HK-2 (cell line): ENCODE measurements at regions not wholly inside any gene's neighbourhood (a gene's known extent, or its start where the extent isn't known, plus 50 kb on each side); places are given as distances from the start of the nearest gene placed in this dataset.
A peak's percentile ranks its signal among the peaks of the same experiment; 100 is the strongest.
"Not testable (repeated sequence)": the region's sequence is repeated elsewhere in the genome, so short reads cannot be mapped to it uniquely, and the experiment has no call there.

Experiments used
- DNase-seq: peaks from one replicate; pipeline ENCODE4 v3.0.0-alpha.2; 2018; ENCODE audit not compliant: unreplicated experiment

DNA sequence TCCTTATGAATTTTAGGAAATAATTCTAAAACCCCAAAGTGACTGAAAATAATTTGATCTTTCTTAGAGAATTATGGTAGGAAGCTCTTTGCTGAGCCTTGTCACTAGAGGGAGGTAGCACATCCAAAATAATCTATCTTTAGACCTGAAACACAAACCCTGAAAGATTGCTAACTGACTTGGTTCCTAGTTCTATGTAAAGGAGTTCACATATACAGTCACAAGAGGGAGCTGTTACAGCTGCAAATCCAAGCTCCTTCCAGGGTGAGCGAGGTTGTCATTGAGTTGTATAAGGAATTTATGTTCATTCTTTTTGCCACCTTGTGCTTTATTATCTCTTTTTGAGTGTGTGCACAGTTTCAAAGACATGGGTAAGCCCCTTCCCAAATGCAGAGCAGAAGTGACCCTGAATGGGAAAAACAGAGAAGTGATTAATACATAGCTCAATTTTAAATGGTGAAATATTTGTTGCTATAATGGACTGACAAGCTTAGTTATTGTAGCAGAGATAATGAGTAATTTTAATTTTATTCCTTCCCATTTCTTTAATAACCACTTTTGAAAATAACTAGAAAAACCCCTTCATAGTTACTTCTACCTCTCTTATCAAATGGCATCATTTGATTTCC lies 387.9 kb downstream of the DAD1 start:
- peak; percentile 3 for DNase-seq

DNA sequence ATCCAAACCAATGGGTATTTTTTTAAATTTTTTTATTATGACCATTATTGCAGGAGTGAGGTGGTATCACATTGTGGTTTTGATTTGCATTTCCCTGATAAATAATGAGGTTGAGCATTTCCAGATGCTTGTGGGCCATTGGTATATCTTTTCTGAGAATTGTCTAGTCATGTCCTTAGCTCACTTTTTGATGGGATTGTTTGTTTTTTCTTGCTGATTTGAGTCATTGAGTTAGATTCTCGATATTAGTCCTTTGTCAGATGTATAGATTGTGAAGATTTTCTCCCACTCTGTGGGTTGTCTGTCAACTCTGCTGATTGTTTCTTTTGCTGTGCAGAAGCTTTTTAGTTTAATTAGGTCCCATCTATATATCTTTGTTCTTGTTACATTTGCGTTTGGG lies 388.9 kb downstream of the DAD1 start:
- DNase-seq: not testable (repeated sequence)

DNA sequence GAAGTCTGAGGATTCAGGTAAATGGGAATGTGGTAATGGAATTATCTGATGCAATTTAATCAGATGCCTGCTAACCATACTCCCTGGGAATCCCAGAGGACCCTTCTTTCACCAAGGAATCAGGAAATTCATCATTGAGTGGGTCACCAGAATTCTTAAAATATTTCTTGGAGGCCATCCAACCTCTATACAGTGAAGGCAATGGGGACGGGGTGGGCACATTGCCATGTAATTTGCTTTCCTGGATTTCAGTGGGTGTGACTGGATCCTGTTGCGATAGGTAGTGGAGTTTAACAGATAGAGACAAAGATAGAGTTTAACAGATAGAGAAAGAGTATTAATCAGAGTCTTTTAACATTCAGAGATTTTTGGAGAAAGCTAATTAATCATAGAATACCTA lies 394.4 kb downstream of the DAD1 start:
- DNase-seq: no peak

- no peak for DNase-seq
These were observed 398.4 kb downstream of the DAD1 start for GRCh38 chr14:22190411-22191191.

DNA sequence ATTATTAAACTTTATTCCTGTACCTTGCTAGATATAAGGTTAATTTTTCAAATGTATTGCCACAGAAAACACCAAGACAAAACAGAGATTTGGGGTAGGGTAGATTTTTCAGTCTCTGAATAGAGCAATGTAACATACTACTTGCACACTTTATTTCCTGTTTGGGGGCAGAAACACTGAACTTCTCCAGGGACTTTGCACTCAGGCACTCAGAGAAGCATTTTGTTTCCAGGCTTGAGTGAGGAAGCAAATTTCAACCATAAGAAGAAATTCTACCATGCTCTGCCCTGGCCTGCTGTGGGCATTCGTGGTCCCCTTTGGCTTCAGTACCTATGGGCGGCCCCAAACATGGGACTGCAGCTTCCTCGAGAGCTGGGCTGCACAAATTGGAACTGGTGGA lies 399.1 kb downstream of the DAD1 start:
- no peak for DNase-seq

- no peak for DNase-seq
These were observed 400.7 kb downstream of the DAD1 start for GRCh38 chr14:22188318-22188717.

- DNase-seq: no peak
These were observed 403.2 kb downstream of the DAD1 start for GRCh38 chr14:22185789-22186188.

GRCh38 chr14:22185191-22185590 lies 403.8 kb downstream of the DAD1 start:
- DNase-seq: no peak

DNA sequence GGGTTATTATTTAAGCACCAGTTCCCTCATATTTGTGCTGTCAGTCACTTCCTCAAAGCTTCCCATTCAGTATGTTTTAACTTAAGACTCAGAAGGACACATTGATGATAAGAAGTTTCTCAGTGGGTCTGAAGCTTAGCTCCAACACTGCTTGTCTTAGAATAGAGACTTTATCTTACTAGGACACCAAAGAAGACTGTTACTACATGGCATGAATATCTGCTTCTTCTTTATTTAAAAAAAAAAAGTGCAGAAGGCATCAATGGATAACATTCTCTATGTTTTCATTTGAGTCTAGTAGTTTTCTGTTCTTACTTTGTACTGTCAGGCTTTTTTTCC lies 404.2 kb downstream of the DAD1 start:
- no peak for DNase-seq

DNA sequence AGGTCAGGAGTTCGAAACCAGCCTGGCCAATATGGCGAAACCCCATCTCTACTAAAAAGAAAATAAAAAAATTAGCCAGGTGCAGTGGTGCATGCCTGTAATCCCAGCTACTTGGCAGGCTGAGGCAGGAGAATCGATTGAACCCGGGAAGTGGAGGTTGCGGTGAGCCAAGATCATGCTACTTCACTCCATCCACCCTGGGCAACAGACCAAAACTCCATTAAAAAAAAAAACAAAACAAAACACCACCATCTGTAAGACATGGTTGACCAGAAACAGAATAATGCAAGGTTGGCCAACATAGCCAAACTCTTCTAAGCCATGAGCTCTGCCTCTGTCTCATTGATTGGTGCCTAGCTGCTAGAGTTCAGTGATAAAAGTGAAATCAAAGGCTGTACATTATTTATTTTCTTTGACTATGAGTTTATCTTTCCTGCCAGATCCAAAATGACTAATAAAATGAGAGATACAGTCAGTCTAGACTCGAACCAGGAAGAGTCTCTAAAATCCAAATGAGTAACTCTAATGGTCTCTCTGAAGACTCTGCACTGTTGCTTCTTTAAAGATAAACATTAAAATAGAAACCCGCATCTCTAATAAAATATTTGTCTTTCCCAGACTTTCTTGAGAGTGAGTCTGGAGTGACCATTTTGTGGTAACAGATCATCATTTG lies 404.7 kb downstream of the DAD1 start:
- DNase-seq: no peak

DNA sequence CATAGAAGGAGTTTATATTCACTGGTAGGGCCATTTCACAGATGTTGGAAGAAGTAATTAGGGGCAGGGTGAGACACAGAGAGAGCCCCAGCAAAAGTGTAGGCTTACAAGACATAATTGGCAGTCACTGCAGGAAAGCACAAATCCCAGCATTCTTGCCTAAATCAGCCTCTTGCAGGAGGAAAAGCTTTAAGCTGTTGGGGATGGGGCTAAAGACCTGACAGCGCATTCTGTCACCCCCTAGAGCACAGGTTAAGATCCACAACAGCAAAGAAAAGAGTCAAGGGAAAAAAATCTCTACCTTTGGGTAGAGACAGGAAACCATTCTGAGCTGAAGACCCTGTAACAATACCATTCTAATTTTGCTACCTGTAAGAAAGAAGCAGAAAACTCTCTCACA lies 409.0 kb downstream of the DAD1 start:
- no peak for DNase-seq

GRCh38 chr14:22179190-22179589 lies 409.8 kb downstream of the DAD1 start:
- no peak for DNase-seq

- no peak for DNase-seq
These were observed 410.6 kb downstream of the DAD1 start for GRCh38 chr14:22178333-22178839.

DNA sequence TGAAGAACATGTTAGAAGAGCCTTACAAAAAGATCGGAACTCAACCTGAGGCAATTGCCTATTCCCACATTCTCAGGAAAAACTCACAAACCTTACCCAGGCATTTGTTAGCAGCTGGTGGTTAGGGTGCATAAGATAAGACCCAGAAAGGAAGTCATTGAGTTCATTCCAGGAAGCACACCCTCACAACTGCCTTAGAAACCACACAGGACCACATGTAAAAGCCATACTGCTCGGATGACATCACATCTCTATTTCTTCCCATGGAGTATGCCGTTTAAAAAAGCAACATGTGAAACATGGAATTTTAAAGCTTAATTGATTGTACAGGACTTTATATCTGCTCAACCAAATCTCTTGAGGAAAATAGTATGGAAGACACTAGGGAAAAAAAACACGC lies 411.2 kb downstream of the DAD1 start:
- no peak for DNase-seq

- no peak for DNase-seq
These were observed 412.1 kb downstream of the DAD1 start for GRCh38 chr14:22176957-22177356.

DNA sequence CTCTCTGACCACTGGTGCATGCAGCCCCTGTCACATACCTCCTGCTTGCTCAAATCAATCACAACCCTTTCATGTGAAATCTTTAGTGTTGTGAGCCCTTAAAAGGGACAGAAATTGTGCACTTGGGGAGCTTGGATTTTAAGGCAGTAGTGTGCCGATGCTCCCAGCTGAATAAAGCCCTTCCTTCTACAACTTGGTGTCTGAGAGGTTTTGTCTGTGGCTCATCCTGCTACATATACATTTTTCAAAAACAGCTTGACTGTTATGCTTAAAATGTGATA lies 413.8 kb downstream of the DAD1 start:
- not testable (repeated sequence) for DNase-seq

- no peak for DNase-seq
These were observed 414.4 kb downstream of the DAD1 start for GRCh38 chr14:22174412-22175277.

- DNase-seq: no peak
These were observed 420.7 kb downstream of the DAD1 start for GRCh38 chr14:22168092-22168955.

- no peak for DNase-seq
These were observed 424.4 kb downstream of the DAD1 start for GRCh38 chr14:22164616-22165015.

- DNase-seq: no peak
These were observed 426.0 kb downstream of the DAD1 start for GRCh38 chr14:22163051-22163450.

DNA sequence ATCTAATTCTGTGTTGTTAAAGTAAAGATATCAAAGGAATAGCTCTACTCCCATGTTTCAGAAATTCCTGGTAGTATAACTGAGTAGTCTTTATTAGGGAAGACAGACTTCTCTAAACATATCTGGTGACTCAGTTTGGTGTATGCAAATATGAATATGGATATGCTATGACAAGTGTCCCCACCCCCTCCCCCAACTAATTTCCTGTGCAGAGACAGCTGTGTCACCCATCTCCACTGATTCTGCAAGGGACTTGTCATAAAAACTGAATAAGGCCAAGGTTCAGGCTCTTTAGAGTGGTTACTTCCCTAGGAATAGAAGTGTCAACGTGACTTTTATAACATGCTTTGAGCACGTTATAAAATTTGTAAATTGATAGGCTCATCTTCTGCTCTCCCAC lies 429.1 kb downstream of the DAD1 start:
- DNase-seq: no peak
